ENCODE measurements at regions not wholly inside any gene's neighbourhood (a gene's known extent, or its start where the extent isn't known, plus 50 kb on each side); places are given as distances from the start of the nearest gene placed in this dataset.

DNA sequence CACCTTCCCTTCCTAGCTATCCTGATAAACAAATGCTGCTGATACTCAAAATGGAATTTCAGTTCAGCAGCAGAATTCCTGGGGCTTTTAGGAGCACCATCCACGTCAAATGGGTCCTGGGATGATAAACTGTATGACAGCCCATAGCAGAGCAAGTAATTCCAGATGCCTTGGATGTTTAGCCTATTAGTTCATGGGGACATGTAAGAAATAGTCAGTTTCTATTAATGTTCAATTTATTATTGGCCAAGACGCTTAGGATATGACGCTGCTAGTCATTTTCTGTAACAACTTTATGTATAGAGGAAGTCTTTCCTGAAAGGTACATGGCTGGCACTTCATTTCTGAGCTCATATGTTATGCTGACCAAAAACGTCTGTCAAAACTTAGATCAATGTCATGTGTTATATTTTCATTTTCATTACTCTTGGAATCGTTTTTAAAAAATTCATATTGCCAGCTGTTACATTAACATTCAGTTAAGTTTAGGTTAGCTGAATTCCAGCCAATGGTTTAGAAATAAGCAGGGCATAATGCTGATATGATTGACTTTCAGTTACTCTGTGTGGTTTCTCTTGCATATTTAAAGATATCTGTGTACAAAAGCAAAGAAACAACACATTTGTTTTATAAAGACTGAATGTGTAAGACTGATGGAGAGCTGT lies 243.8 kb downstream of the CSNK1G3 start:
- no peak overlapping the region for H3K4me3 Mint-ChIP-seq
- Histone ChIP-seq H3K4me1 (ENCODE audit: control insufficient read depth in 1 of 2, insufficient read depth in 2 of 2, low read length in 2 of 2) (no peaks in the 10 kb centered on the region), H3K9ac (ENCODE audit: insufficient read depth, low read length, poor library complexity, severe bottlenecking) (no peak overlapping the region), H3K27me3 (ENCODE audit: control insufficient read depth in 2 of 2, insufficient read depth in 2 of 2, low read length in 2 of 2) (no peaks in the 10 kb centered on the region), H3K9me3 (replicated peaks in 1 of 2; ENCODE audit: control insufficient read depth in 1 of 2, insufficient read depth in 1 of 2, low read length in 2 of 2) (no peaks in the 10 kb centered on the region), H2AFZ (ENCODE audit: insufficient read depth, low read depth, low read length, poor library complexity, severe bottlenecking) (no peak overlapping the region), H3K4me2 (replicated peaks; ENCODE audit: extremely low read depth, low read length, poor library complexity, severe bottlenecking) (no peak overlapping the region), H3K79me2 (ENCODE audit: insufficient read depth, low read length) (no peaks in the 10 kb centered on the region), H4K20me1 (ENCODE audit: insufficient read depth, low read length) (no peaks in the 10 kb centered on the region), H3K36me3 (replicated peaks in 1 of 2; ENCODE audit: control insufficient read depth in 1 of 2, insufficient read depth in 2 of 2, low read length in 2 of 2) (no peaks in the 10 kb centered on the region), H3K27ac (ENCODE audit: low read depth in 1 of 2, low read length in 2 of 2) (no peak overlapping the region), H3K4me3 (replicated peaks in 1 of 3; ENCODE audit: low read depth in 2 of 3, low read length in 3 of 3) (no peak overlapping the region)
- TF ChIP-seq, protein P1, sequence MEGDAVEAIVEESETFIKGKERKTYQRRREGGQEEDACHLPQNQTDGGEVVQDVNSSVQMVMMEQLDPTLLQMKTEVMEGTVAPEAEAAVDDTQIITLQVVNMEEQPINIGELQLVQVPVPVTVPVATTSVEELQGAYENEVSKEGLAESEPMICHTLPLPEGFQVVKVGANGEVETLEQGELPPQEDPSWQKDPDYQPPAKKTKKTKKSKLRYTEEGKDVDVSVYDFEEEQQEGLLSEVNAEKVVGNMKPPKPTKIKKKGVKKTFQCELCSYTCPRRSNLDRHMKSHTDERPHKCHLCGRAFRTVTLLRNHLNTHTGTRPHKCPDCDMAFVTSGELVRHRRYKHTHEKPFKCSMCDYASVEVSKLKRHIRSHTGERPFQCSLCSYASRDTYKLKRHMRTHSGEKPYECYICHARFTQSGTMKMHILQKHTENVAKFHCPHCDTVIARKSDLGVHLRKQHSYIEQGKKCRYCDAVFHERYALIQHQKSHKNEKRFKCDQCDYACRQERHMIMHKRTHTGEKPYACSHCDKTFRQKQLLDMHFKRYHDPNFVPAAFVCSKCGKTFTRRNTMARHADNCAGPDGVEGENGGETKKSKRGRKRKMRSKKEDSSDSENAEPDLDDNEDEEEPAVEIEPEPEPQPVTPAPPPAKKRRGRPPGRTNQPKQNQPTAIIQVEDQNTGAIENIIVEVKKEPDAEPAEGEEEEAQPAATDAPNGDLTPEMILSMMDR (IDR thresholded peaks at IDR 0.05), result no peak
- intact Hi-C loops (cut with micrococcal nuclease), result no loop called here
- DNase-seq, result no peak
- WGBS (ENCODE audit: insufficient coverage), result 90% methylated on average over 1 of the region's 5 CpGs
- no peaks in the 10 kb centered on the region for H3K27me3 Mint-ChIP-seq (ENCODE audit: low read depth in 3 of 3)
- H3K9me3 Mint-ChIP-seq, result peaks cover 0 to 4% (median 1%) of the 10 kb centered on the region in 7 donors
- no peaks in the 10 kb centered on the region for H3K36me3 Mint-ChIP-seq
- H3K27ac Mint-ChIP-seq, result no peak overlapping the region
- H3K4me1 Mint-ChIP-seq, result no peaks in the 10 kb centered on the region

DNA sequence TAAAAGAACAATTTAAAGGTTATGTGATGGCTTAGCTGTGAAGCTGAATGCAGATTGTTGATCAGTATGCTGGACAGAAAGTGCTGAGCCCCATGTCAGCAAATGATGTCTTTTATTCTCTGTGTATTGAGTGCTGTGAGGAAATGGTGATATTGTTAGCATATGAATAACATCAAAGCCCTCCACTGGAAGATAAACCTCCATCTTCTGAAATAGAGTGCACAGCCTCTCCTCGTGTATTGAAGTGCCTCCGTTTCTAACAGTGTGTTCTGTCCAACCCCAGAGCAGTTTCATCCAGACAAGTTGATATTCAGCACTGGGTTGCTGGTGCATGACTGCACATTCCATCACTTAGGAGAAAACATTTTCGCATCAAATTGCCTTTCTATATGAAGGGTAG lies 242.9 kb downstream of the CSNK1G3 start:
- H3K9me3 Mint-ChIP-seq, result peaks cover 0 to 4% (median 1%) of the 10 kb centered on the region in 7 donors

More for the DNA sequence above, 242.9 kb downstream of the CSNK1G3 start:
- Mint-ChIP-seq H3K4me1 (no peaks in the 10 kb centered on the region), H3K27ac (no peak overlapping the region), H3K36me3 (no peaks in the 10 kb centered on the region), H3K27me3 (ENCODE audit: low read depth in 3 of 3) (no peaks in the 10 kb centered on the region), H3K4me3 (no peak overlapping the region)
- Histone ChIP-seq H3K4me1 (ENCODE audit: control insufficient read depth in 1 of 2, insufficient read depth in 2 of 2, low read length in 2 of 2) (no peaks in the 10 kb centered on the region), H3K79me2 (ENCODE audit: insufficient read depth, low read length) (no peaks in the 10 kb centered on the region), H3K27me3 (ENCODE audit: control insufficient read depth in 2 of 2, insufficient read depth in 2 of 2, low read length in 2 of 2) (no peaks in the 10 kb centered on the region), H4K20me1 (ENCODE audit: insufficient read depth, low read length) (no peaks in the 10 kb centered on the region), H3K9me3 (replicated peaks in 1 of 2; ENCODE audit: control insufficient read depth in 1 of 2, insufficient read depth in 1 of 2, low read length in 2 of 2) (no peaks in the 10 kb centered on the region), H3K4me3 (replicated peaks in 1 of 3; ENCODE audit: low read depth in 2 of 3, low read length in 3 of 3) (no peak overlapping the region), H3K9ac (ENCODE audit: insufficient read depth, low read length, poor library complexity, severe bottlenecking) (no peak overlapping the region), H3K4me2 (replicated peaks; ENCODE audit: extremely low read depth, low read length, poor library complexity, severe bottlenecking) (no peak overlapping the region), H2AFZ (ENCODE audit: insufficient read depth, low read depth, low read length, poor library complexity, severe bottlenecking) (no peak overlapping the region), H3K36me3 (replicated peaks in 1 of 2; ENCODE audit: control insufficient read depth in 1 of 2, insufficient read depth in 2 of 2, low read length in 2 of 2) (no peaks in the 10 kb centered on the region), H3K27ac (ENCODE audit: low read depth in 1 of 2, low read length in 2 of 2) (no peak overlapping the region)
- no peak for DNase-seq
- intact Hi-C loops (cut with micrococcal nuclease), result no loop called here
- TF ChIP-seq, protein P1 (IDR thresholded peaks at IDR 0.05), result no peak
- WGBS (ENCODE audit: insufficient coverage), result no CpG with 5 or more reads among the region's 3 CpGs

Measured in CD14-positive monocyte (primary cell).